Transverse colon (tissue), 4 donors: ENCODE measurements at regions not wholly inside any gene's neighbourhood (a gene's known extent, or its start where the extent isn't known, plus 50 kb on each side); places are given as distances from the start of the nearest gene placed in this dataset.

Experiments used
- DNase-seq: peaks from one replicate; pipeline ENCODE4 v3.0.0-alpha.2; 2019
- H3K27ac ChIP-seq, 4 donors: fragments of 200-600 bp; sonication (generic); 2 replicates each; pipeline ENCODE4 v1.5.1; 2016 to 2018; ENCODE audit warnings: inconsistent platforms in 4 of 4
- H3K27me3 ChIP-seq: fragments of 200-600 bp; sonication (generic); 2 replicates; pipeline ENCODE4 v1.5.1; 2017; ENCODE audit warnings: inconsistent platforms
- H3K36me3 ChIP-seq, 4 donors: fragments of 200-600 bp; sonication (generic); 2 replicates each; pipeline ENCODE4 v1.5.1; 2017 to 2019; ENCODE audit warnings: inconsistent platforms in 4 of 4
- H3K4me1 ChIP-seq, 4 donors: fragments of 200-600 bp; sonication (generic); 2 replicates each; pipeline ENCODE4 v1.5.1; 2017 to 2020; ENCODE audit warnings: inconsistent platforms in 4 of 4
- H3K4me3 ChIP-seq, 4 donors: fragments of 200-600 bp; sonication (generic); 1 replicate in 1 of 4; 2 replicates in 3 of 4; pipeline versions ENCODE4 v1.5.1 to v1.6.1; 2017 to 2019; ENCODE audit warnings: inconsistent platforms in 4 of 4
- H3K9me3 ChIP-seq, 2 donors: fragments of 200-600 bp; sonication (generic); 2 replicates each; pipeline ENCODE4 v1.5.1; 2017 to 2019; ENCODE audit warnings: inconsistent platforms in 2 of 2
- EP300 ChIP-seq: sonication (generic); formaldehyde crosslinking; IDR thresholded peaks from one replicate; pipeline ENCODE4 v1.6.1; 2017; ENCODE audit warnings: antibody characterized with exemption, low read depth
- POLR2A ChIP-seq: fragments of 450-650 bp; IDR thresholded peaks from one replicate; pipeline ENCODE4 v1.6.1; 2016; ENCODE audit warnings: antibody characterized with exemption, mild to moderate bottlenecking, moderate library complexity
- POLR2AphosphoS5 ChIP-seq, 3 donors: sonication (generic); formaldehyde crosslinking; IDR thresholded peaks; one replicate each; pipeline ENCODE4 v1.6.1; 2016; ENCODE audit warnings: antibody characterized with exemption in 3 of 3
- WGBS, 2 donors: methylation state at CpG; one replicate each; pipeline ENCODE4 v1.1.5; 2018; ENCODE audit warnings: low coverage in 1 of 2; 5-methylcytosine and 5-hydroxymethylcytosine counted together
- in situ Hi-C, 4 donors: fragments of 200-750 bp; cut with MboI; loops; one replicate each; pipeline versions ENCODE4 v1.15.0 to v1.15.1; 2017; ENCODE audit warnings: low sequenced_read_pairs in 3 of 4, low pct_ligation_motif_present in 1 of 4, low pct_unique_long_range_greater_than_20kb in 1 of 4
- intact Hi-C: fragments of 100-400 bp; cut with DNase I; formaldehyde crosslinking; loops from one replicate; pipeline ENCODE4 v1.15.1; 2023; ENCODE audit warnings: low total_unique reads
- TF ChIP-seq, protein P1 (sequence below), 5 experiments: fragments of 200-600 bp in 3 of 5; fragments of 450-650 bp in 2 of 5; sonication (generic) in 3 of 5; IDR thresholded peaks; 1 replicate in 2 of 5; 2 replicates in 3 of 5; pipeline ENCODE4 v1.5.1; 2016 to 2017; ENCODE audit warnings: antibody characterized with exemption in 5 of 5, inconsistent platforms in 3 of 5, mild to moderate bottlenecking in 2 of 5, moderate library complexity in 1 of 5

DNA sequence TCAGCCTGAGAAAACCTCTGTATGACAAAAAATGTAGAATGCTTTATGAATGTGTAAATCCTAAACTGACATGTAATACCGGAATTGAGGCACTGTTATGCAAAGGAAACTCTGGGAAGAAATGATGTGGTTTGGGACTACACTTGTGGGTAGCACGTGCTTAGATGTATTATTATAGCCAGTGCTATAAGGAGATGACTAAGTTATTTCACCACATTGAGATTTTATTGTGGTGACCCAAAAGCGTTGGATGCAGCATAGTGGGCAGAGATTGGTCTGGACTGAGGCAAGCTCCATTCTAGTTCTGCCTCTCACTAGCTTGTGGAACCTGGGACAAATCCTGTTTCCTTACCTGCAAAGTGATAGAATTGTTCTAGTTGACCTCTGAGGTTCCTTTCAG, 172.2 kb downstream of the SNAPC1 start:
- no peak overlapping the region for H3K27ac ChIP-seq
- no peak overlapping the region for H3K4me3 ChIP-seq
- WGBS, 2 donors: 55 to 76% methylated on average over 3 of the region's 3 CpGs
- in situ Hi-C loops (no loop called here), intact Hi-C loops (no loop called here)
- no peak for DNase-seq
- no peaks in the 10 kb centered on the region for H3K36me3 ChIP-seq
- no peaks in the 10 kb centered on the region for H3K9me3 ChIP-seq
- TF ChIP-seq POLR2A (no peak), EP300 (no peak), POLR2AphosphoS5 (IDR thresholded peaks at IDR 0.05) (no peak)
- TF ChIP-seq, protein P1, sequence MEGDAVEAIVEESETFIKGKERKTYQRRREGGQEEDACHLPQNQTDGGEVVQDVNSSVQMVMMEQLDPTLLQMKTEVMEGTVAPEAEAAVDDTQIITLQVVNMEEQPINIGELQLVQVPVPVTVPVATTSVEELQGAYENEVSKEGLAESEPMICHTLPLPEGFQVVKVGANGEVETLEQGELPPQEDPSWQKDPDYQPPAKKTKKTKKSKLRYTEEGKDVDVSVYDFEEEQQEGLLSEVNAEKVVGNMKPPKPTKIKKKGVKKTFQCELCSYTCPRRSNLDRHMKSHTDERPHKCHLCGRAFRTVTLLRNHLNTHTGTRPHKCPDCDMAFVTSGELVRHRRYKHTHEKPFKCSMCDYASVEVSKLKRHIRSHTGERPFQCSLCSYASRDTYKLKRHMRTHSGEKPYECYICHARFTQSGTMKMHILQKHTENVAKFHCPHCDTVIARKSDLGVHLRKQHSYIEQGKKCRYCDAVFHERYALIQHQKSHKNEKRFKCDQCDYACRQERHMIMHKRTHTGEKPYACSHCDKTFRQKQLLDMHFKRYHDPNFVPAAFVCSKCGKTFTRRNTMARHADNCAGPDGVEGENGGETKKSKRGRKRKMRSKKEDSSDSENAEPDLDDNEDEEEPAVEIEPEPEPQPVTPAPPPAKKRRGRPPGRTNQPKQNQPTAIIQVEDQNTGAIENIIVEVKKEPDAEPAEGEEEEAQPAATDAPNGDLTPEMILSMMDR (IDR thresholded peaks at IDR 0.05): no peak
- no peaks in the 10 kb centered on the region for H3K27me3 ChIP-seq
- no peaks in the 10 kb centered on the region for H3K4me1 ChIP-seq

DNA sequence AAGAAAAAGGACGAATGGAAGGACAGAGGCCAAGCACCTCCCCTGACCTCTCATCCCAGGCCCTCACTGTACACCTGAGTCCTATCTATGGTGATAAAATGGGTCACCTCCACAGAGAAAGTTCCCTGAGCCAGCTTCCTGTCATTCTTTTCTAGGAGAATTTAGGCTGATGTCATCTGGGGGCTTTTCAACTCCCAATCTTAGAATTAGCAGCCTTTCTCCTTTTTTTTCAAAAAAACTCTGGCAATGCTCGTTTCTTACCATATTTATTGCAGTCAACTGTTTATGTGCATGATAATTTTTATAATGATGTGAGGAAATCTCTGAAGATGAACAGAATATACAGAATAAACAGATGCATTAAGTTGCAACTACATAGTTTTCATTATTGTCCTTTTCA, 177.6 kb downstream of the SNAPC1 start:
- intact Hi-C loops: no loop called here

DNA sequence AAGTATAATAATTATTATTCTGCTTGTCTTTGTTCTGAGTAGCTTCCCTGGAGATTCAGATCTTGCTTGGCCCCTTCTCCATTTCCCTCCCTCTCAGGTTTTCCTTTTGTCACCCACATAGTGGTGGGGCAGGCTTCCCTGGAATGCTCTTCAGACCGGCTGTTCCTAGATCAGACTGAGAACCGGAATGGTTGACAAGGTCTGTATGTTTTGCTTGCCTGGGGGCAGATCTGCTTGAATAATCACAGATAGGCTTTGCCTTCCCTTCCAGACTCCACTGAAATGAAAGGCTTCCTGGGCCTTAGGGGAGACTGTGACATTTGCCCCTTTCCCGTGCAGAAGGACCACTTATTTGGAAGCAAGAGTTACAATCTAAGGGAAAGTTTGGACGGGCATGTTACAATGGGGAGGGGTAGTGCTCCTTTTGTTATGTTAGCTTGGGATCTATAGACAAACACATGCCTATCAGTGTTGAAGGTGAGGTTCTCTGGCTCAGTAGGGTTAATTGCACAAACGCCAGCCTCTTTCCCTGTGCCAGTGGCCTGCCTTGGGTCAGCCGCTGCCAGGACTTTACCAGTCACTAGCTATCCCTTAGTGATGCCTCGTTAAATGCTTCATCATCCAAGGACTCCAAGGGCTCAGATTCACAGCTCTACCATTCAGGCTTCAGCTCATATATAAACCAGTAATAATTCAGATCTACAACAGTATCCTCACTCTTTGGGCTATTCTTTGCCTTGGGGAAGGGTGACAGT, 178.6 kb downstream of the SNAPC1 start:
- TF ChIP-seq, protein P1 (IDR thresholded peaks at IDR 0.05): no peak
- TF ChIP-seq EP300 (no peak), POLR2AphosphoS5 (IDR thresholded peaks at IDR 0.05) (no peak), POLR2A (no peak)
- no peaks in the 10 kb centered on the region for H3K36me3 ChIP-seq
- H3K27ac ChIP-seq: no peak overlapping the region
- no peaks in the 10 kb centered on the region for H3K4me1 ChIP-seq
- in situ Hi-C loops: no loop called here
- no peaks in the 10 kb centered on the region for H3K9me3 ChIP-seq
- H3K27me3 ChIP-seq: peaks cover 7% of the 10 kb centered on the region
- intact Hi-C loops: no loop called here
- 40 to 53% methylated on average over 1 to 7 of the region's 7 CpGs for WGBS, 2 donors
- no peak overlapping the region for H3K4me3 ChIP-seq
- DNase-seq: no peak

More for the DNA sequence above, 177.6 kb downstream of the SNAPC1 start:
- in situ Hi-C loops: no loop called here
- TF ChIP-seq, protein P1 (IDR thresholded peaks at IDR 0.05): no peak
- TF ChIP-seq POLR2AphosphoS5 (IDR thresholded peaks at IDR 0.05) (no peak), EP300 (no peak), POLR2A (no peak)
- Histone ChIP-seq H3K4me3 (no peak overlapping the region), H3K4me1 (no peaks in the 10 kb centered on the region), H3K9me3 (no peaks in the 10 kb centered on the region), H3K36me3 (no peaks in the 10 kb centered on the region), H3K27me3 (peaks cover 7% of the 10 kb centered on the region), H3K27ac (no peak overlapping the region)
- no peak for DNase-seq
- 13 to 33% methylated on average over 2 of the region's 2 CpGs for WGBS, 2 donors

DNA sequence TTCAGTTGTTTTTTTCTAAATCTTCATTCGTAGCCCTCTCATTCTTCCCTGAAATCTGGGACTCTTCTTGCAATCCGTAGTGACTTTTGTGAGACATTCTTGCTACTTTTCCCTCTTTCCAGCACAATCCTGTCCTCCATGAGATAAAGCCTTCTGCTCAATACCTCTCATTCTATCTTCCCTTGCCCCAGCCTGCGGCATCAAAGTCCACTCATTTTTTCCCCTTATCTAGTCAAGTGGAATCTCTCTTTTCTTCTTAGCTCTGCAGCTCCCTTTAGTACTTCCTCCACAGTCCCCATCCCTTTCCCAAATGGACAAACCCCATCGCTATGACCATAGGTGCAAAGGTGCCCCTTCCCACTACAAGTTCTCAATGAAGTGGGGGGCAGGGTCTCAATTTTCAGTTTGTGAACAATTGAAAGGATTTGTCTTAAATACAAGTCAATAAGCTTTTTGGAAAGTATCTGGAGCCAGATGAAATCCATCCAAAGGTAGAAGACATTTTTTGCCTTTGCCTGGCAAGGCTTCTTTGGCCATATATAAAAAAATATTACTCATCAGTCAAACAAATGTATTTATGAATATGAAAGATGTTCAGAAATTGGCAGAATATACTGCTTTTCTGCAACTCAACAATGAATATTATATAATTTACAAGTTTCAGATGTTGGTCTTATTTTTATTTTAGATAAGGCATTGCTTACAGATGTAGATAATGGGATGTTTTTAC, 179.4 kb downstream of the SNAPC1 start:
- in situ Hi-C loops: no loop called here

More for the DNA sequence above, 179.4 kb downstream of the SNAPC1 start:
- Histone ChIP-seq H3K9me3 (no peaks in the 10 kb centered on the region), H3K36me3 (no peaks in the 10 kb centered on the region), H3K27me3 (peaks cover 7% of the 10 kb centered on the region), H3K4me3 (no peak overlapping the region), H3K4me1 (no peaks in the 10 kb centered on the region), H3K27ac (no peak overlapping the region)
- DNase-seq: no peak
- intact Hi-C loops: no loop called here
- 89 to 93% methylated on average over 4 of the region's 4 CpGs for WGBS, 2 donors
- TF ChIP-seq, protein P1 (IDR thresholded peaks at IDR 0.05): no peak
- TF ChIP-seq POLR2A: no peak
- TF ChIP-seq EP300: no peak
- TF ChIP-seq POLR2AphosphoS5 (IDR thresholded peaks at IDR 0.05): no peak
